IPS-15b (cell line): ENCODE measurements at regions not wholly inside any gene's neighbourhood (a gene's known extent, or its start where the extent isn't known, plus 50 kb on each side); places are given as distances from the start of the nearest gene placed in this dataset.

Experiments
- H3K27me3 ChIP-seq: one replicate; pipeline ENCODE4 v1.6.1; 2013; ENCODE audit warnings: low read length; ENCODE audit not compliant: control insufficient read depth, insufficient read depth
- H3K36me3 ChIP-seq: one replicate; pipeline ENCODE4 v1.6.1; 2013; ENCODE audit warnings: low read length; ENCODE audit not compliant: control insufficient read depth, insufficient read depth
- H3K4me1 ChIP-seq: one replicate; pipeline ENCODE4 v1.6.1; 2013; ENCODE audit warnings: mild to moderate bottlenecking, low read length; ENCODE audit not compliant: control insufficient read depth, insufficient read depth
- H3K4me3 ChIP-seq: one replicate; pipeline ENCODE4 v1.5.1; 2013; ENCODE audit warnings: low read depth, low read length
- H3K9ac ChIP-seq: one replicate; pipeline ENCODE4 v1.6.1; 2013; ENCODE audit warnings: low read depth, mild to moderate bottlenecking, low read length
- H3K9me3 ChIP-seq: one replicate; pipeline ENCODE4 v1.6.1; 2013; ENCODE audit warnings: mild to moderate bottlenecking, low read length; ENCODE audit not compliant: control insufficient read depth, insufficient read depth

GRCh38 chr16:54430491-54431030, 144.0 kb upstream of the IRX3 start:
- no peak overlapping the region for H3K4me3 ChIP-seq
- H3K9ac ChIP-seq: no peak overlapping the region
- peaks cover 3% of the 10 kb centered on the region for H3K4me1 ChIP-seq
- H3K27me3 ChIP-seq: peaks cover 17% of the 10 kb centered on the region
- H3K9me3 ChIP-seq: no peaks in the 10 kb centered on the region
- no peaks in the 10 kb centered on the region for H3K36me3 ChIP-seq

- Histone ChIP-seq H3K9ac (no peak overlapping the region), H3K27me3 (peaks cover 17% of the 10 kb centered on the region), H3K4me3 (no peak overlapping the region), H3K36me3 (no peaks in the 10 kb centered on the region), H3K9me3 (no peaks in the 10 kb centered on the region), H3K4me1 (peaks cover 3% of the 10 kb centered on the region)
These were observed 142.4 kb upstream of the IRX3 start for GRCh38 chr16:54429029-54429428.

DNA sequence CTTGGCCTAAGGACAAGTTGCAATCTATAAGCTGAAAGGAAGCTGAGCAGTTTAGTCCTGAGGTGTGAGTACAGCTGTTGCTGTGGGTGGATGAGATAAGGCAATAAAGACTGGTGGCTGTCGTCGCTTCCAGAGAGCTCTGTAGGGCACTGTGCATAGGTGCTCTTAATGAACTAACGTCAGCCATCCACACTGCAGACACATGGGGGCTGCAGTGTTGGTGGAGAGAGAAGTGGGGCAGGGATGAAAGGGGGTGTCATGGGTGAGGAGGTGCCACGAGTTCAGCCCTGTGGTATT, 139.9 kb upstream of the IRX3 start:
- no peaks in the 10 kb centered on the region for H3K9me3 ChIP-seq
- peaks cover 17% of the 10 kb centered on the region for H3K27me3 ChIP-seq
- no peak overlapping the region for H3K4me3 ChIP-seq
- no peak overlapping the region for H3K9ac ChIP-seq
- H3K36me3 ChIP-seq: no peaks in the 10 kb centered on the region
- H3K4me1 ChIP-seq: peaks cover 3% of the 10 kb centered on the region

DNA sequence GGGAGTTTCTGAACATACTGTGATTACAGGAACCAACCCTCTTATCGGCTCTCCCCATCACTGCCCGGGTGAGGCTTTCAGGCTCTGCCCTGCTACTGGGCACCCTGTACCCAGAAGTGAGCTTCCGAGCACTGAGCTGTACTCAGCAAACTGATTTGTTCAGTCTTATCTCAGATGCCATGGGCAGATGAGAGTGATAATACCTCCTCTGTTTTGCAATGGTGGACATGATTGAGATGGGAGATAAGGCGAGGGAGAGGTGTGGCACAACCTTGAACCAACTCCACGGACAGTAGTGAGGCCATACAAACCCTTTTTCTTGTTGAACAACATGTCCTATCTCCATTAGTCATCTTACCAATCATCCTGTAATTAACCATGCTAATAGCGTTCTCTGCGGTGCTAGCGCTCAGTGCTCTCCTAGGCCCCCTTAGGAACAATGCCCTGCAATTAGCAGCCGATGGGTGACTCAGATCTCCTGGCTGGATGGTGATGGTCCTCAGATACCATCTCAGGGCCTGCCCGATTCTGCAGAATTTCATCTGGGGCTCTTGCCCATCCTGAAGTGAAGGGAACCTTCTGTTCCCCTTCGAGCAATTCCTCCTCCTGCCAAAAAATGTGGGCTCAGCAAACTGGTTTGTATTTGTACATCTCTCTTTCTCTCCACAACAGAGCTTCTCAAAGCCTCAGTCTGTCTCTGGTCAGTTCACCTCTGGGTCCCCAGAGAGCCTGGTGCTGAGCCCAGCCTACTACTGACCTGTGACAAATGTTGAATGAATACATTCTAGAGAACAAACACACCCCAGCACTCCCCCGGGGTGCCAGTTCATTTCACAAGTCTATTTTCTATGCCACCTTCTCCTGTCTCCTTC, 139.3 kb upstream of the IRX3 start:
- peaks cover 15% of the 10 kb centered on the region for H3K27me3 ChIP-seq
- H3K36me3 ChIP-seq: no peaks in the 10 kb centered on the region
- no peaks in the 10 kb centered on the region for H3K9me3 ChIP-seq
- peaks cover 2% of the 10 kb centered on the region for H3K4me1 ChIP-seq
- H3K4me3 ChIP-seq: no peak overlapping the region
- no peak overlapping the region for H3K9ac ChIP-seq

- no peaks in the 10 kb centered on the region for H3K4me1 ChIP-seq
These were observed 138.5 kb upstream of the IRX3 start for GRCh38 chr16:54425068-54425467.

GRCh38 chr16:54424043-54424451, 137.5 kb upstream of the IRX3 start:
- H3K4me1 ChIP-seq: no peaks in the 10 kb centered on the region
- H3K9ac ChIP-seq: no peak overlapping the region
- H3K9me3 ChIP-seq: no peaks in the 10 kb centered on the region
- peaks cover 9% of the 10 kb centered on the region for H3K27me3 ChIP-seq
- H3K36me3 ChIP-seq: no peaks in the 10 kb centered on the region
- no peak overlapping the region for H3K4me3 ChIP-seq

More at GRCh38 chr16:54425068-54425467, 138.5 kb upstream of the IRX3 start:
- Histone ChIP-seq H3K27me3 (peaks cover 12% of the 10 kb centered on the region), H3K4me3 (no peak overlapping the region), H3K36me3 (no peaks in the 10 kb centered on the region), H3K9me3 (no peaks in the 10 kb centered on the region), H3K9ac (no peak overlapping the region)

DNA sequence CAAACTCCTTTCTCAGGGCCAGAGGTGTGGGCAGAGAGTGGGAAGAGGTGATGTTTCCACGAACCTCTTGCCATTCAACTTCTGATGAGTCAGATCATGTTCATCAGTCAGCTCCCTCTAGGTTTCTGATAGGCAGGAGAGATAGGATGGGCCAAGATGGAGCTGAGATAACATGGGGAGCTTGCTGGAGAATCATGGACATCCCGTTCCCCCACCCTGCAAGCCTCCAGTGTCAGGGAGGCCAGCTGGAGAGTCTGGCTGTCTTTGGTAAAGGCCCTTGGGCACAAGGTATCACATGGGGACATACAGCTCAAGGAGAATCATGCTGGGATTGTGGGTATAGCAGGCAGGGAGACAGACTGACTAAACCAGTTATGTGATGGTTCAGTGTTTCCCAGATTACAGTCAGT, 136.0 kb upstream of the IRX3 start:
- Histone ChIP-seq H3K4me1 (no peaks in the 10 kb centered on the region), H3K4me3 (no peak overlapping the region), H3K27me3 (no peaks in the 10 kb centered on the region), H3K36me3 (no peaks in the 10 kb centered on the region), H3K9ac (no peak overlapping the region), H3K9me3 (no peaks in the 10 kb centered on the region)

DNA sequence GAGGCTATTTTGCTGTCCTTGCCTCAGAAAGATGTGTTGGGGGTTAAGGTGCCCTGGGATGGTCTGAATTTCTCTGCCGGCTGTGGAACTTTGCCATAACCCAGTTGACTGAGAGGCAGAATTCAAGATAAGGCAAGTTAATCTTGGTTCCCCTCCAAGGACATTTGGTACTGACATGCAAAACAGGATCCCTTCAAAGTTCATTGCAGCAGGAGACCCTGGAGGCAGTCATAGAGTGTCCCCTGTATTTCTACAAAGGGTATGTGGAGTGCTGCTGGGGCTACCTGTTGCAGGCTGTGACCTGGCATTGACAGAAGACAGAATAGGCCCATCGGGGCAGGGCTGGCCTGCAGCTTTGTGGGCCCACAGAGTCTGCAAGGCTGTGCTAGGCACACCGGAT, 135.6 kb upstream of the IRX3 start:
- no peaks in the 10 kb centered on the region for H3K27me3 ChIP-seq
- H3K4me3 ChIP-seq: no peak overlapping the region
- no peaks in the 10 kb centered on the region for H3K9me3 ChIP-seq
- H3K36me3 ChIP-seq: no peaks in the 10 kb centered on the region
- H3K4me1 ChIP-seq: no peaks in the 10 kb centered on the region
- H3K9ac ChIP-seq: no peak overlapping the region

DNA sequence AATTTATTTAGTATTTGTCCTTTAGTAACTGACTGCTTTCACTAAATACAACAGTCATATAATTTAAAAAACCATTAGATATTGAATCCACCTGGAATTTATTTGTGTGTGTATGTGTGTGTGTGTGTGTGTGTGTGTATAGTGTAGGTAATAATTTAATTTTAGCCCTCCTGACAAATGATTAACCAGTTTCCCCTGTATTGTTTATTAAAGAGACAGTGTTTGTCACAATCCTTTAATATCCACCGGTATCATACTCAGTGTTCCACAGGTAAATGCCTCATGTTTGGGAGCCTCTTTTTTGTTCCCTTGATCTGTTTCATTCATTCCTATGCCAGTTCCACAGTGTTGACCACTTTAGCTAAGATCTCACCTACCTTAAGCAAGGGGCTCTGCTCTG, 134.6 kb upstream of the IRX3 start:
- H3K9me3 ChIP-seq: no peaks in the 10 kb centered on the region
- H3K9ac ChIP-seq: no peak overlapping the region
- no peaks in the 10 kb centered on the region for H3K27me3 ChIP-seq
- H3K36me3 ChIP-seq: no peaks in the 10 kb centered on the region
- no peak overlapping the region for H3K4me3 ChIP-seq
- H3K4me1 ChIP-seq: no peaks in the 10 kb centered on the region

- no peak overlapping the region for H3K9ac ChIP-seq
- H3K4me1 ChIP-seq: no peaks in the 10 kb centered on the region
- no peaks in the 10 kb centered on the region for H3K9me3 ChIP-seq
- H3K36me3 ChIP-seq: no peaks in the 10 kb centered on the region
- H3K4me3 ChIP-seq: no peak overlapping the region
- H3K27me3 ChIP-seq: peaks cover 6% of the 10 kb centered on the region
These were observed 132.3 kb upstream of the IRX3 start for GRCh38 chr16:54418903-54419302.

DNA sequence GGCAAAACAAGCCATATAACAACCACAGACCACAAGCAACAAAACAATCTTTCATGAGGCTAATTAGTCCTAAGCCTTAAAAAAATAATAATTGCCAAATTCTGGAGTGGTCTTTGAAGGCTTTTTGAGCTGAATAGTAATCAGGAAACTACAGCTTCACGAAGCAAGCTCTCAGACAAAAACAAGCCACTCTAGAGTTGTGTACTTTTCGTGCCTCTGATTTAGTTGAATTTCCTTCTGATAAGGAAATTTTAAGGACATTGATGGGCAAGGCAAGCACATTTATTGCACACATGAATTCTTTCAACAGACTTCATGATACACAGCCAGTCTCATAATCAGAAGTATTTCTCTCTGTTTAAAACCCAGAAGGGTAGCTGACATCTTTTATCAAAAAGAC, 130.8 kb upstream of the IRX3 start:
- H3K9me3 ChIP-seq: no peaks in the 10 kb centered on the region
- H3K4me3 ChIP-seq: no peak overlapping the region
- H3K4me1 ChIP-seq: no peaks in the 10 kb centered on the region
- no peak overlapping the region for H3K9ac ChIP-seq
- peaks cover 6% of the 10 kb centered on the region for H3K27me3 ChIP-seq
- no peaks in the 10 kb centered on the region for H3K36me3 ChIP-seq

GRCh38 chr16:54414671-54415070, 128.1 kb upstream of the IRX3 start:
- Histone ChIP-seq H3K4me3 (no peak overlapping the region), H3K4me1 (no peaks in the 10 kb centered on the region), H3K27me3 (peaks cover 6% of the 10 kb centered on the region), H3K9me3 (no peaks in the 10 kb centered on the region), H3K9ac (no peak overlapping the region), H3K36me3 (no peaks in the 10 kb centered on the region)
